SKM-1 (cell line): ENCODE measurements at regions not wholly inside any gene's neighbourhood (a gene's known extent, or its start where the extent isn't known, plus 50 kb on each side); places are given as distances from the start of the nearest gene placed in this dataset.

Experiments used
- DNase-seq: peaks from one replicate; lab custom pipeline; 2025; ENCODE audit not compliant: unreplicated experiment; lab: John Stamatoyannopoulos, UW

DNA sequence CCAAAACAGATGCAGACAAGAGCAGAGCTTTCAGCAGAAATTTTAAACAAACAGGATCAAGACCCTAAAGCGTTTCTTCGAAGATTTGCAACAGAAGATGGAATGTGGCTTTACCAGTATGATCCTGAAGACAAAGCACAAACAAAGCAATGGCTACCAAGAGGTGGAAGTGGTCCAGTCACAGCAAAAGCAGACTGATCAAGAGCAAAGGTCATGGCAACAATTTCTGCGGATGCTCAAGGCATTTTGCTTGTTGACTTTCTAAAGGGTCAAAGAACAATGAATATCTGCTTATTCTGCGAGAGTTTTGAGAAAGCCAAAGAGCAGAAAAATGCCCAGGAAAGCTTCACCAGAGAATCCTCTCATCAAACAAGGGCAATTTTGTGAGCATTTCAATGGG lies 130.4 kb downstream of the MBL2 start:
- DNase-seq: no peak

DNA sequence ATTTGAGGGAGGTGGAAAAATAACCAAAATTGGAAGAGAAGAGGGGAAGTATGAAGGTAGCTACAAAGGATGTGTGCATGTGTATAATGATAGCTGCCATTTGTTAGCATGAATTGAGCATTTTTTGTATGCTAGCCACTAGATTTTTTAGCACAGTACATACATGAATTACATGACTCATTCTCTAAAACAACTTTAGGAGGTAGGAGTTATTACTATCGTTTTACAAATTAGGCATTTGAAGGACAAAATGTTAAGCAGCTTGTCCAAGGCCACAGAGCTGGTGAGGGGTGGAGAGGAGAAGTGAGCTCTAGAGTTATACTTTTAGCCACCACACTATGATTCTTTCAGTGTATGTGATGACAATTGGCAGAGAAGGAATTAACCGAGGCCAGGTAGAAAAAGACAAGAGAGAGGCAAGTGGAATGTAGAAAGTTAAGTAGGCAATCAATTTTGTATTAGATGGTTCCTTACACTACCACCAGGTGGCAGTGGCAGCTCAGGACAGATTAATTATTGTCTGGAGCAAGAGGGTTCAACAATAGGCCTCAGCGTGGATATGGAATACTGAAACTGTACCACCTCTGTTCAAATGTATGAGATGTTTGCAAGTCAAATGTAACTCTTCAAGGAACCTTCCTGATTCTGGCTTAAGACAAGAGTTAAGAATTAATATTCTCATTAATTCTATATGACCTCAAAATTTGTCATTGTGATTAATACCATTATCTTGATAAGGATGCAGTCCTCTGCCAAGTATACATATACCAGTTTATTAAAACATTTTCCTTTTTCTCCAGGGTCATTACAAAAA lies 128.0 kb downstream of the MBL2 start:
- DNase-seq: peak; percentile 48

DNA sequence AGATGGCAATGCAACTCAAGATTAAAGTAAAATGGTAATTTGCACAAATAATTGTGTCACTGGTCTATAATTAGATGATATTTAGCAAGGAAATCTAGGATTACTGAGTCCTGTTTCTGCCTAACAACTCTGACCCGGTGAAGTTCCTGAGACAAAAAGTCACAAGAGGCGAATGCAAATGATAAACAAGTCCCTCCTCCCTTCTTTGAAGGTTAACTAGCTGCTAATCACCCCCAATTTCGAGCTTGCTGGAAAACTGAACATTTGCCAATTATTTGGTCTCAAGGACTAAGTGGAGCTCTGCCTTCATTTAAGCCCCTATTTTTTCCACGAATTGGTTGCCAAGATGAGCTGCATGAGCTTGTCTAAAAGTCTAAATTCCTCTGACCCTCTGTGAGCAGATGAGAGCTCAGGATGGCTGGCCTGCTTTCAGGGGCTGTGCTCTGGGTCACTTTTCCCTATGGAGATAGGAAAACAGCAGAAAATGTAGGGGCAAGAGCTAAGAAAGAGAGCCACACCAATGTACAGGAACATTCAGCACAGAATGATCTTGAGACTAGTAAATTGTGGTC lies 127.3 kb downstream of the MBL2 start:
- no peak for DNase-seq

DNA sequence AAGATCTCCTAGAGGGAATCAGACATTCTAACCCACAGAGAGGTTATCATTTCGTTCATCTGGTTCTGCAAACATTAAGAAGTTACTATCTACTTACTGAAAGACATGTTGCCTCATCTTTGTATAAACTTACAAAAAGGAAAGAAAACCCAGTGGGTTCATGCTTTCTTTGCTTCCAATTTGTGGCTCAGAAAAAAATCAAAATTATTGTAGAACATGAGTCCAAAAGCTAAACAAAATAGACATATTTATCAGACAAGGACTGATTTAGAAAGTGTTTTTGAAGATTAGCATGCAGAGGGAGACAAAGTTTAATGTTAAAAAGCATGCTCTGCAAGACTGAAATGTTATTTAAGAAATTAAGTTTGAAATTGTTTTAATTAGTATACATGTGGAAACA lies 123.1 kb downstream of the MBL2 start:
- no peak for DNase-seq

DNA sequence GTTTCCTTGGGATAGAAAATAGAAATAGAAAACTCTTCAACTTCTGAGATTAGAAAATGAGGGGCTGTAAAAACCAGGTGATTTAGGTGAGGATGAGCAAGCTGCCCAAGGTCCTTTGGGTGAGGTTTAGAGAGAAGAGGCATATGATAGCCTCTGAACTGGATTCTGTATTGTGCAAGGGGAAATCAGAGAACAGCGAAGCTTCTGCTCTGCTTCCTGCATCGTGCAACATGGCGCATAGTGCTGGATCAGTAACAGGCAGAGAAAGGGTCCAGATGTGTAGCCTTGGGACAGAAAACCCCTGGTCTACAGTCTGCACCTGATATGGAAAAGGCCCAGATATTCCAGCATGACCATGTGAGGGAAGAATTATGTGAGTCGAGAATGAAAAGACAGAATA lies 121.7 kb downstream of the MBL2 start:
- DNase-seq: no peak

DNA sequence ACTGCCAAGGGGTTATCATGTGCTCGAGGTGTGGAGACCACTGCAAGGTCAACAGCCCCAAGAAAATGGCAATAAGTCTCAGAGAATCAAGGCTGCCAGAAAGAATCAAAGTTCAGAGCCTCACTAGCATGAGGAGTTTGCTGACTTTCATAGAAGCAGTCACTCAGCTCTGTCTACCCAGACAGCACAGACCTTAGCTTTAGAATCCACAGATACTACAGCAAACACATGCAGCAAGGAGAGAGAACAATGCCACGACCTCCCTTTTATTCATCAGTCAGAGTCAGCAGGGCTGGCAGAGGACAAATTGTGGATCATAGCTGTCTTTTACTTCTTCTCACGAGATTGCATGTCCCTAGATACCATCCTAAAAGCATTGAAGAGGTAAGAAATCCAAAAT lies 121.3 kb downstream of the MBL2 start:
- DNase-seq: no peak

DNA sequence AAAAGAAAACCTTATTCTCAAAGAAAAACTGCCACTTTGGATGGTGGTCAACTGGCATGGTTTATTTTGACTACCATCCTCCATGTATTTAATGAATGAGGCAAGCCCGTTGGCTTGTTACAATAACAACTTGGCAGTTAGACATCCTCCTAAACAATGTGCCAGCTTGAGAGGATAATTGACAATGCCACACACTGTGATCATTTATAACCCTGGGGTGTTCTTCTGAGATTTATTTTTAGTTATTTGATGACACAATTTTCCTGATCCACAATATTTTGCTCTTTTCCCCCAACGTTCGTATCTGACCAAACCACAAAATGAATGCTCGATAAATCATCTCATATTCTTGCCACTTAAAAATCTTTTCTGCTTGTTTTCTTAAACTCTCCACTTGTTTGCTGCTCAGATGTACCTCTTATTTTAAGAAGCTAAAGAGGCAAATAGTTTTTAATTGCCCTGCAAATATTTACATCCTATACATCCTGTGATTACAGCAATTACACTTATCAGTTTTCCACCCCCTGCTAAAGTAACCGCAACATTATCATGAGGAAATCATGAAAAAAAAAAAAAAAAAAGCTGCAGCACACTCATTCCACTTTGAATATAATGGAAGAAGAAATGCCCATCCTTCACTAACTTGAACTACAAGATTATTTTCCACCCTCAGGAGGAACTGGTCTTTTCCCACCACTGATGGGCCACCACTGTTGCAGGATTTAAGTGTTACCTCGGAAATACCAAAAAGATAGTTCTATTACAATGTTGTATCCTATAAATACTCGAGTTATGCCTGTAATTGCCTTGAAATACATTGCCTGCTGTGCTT lies 119.9 kb downstream of the MBL2 start:
- no peak for DNase-seq

DNA sequence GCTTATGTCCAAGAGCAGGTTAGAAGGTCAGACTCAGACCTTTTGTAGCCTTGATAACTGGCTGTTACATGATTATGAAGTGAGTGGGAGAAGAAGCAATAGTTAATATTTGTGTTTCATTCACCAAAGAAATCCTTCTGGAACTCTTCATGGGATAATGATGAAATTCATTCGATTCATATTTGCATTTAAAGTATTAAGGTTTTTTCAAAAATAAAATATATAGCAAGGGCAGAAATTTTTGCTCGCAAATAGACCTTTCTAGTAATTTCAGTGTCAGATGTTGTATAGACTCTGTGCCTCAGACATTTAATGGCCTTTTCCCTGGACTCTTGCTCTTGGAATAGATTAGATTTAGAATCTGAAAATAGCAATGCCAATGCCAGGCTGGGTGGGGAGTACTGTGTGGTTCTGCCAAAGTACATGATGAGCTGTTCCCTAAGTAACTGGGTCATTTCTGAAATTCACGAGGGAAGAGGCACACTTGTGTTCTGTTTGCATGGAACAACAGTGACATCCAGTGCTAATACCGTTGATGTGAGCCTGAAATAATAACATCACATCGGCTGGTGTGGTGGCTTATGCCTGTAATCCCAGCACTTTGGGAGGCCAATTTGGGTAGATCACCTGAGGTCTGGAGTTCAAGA lies 119.2 kb downstream of the MBL2 start:
- no peak for DNase-seq

DNA sequence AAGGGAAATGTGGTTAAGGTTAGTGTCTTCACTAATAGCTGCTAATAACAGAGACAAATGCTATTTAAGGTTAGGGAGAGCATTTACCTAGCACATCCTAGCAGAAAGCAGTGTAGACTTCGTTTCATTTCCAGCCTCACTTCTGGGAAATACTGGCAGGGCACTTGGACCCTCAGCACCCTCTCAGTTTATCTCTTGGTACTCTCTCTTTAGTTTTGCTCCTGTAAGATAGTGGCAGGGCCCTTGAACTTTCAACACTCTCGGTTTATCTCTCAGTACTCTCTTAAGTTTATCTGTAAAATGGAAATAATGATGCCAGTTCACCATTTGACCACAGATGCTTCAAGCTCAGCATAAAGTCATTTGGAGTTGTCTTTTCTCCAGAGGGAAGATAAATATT lies 118.4 kb downstream of the MBL2 start:
- DNase-seq: no peak

DNA sequence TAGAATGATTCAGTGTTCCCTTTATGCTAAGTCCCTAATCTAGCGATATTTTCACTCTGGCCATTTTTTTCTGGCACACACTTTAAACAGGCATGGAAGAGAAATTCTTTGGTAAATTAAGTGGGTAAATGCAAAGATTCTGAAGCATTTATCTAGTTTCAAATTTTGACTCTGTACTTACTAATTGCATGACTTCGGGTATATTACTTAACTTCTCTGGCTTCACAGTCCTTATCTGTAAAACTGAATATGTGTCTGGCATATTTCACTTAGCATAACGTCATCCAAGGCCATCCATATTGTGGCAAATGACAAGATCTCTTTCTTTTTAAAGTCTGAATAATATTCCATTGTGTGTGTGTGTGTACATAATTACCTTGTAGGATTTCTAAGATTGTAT lies 114.5 kb downstream of the MBL2 start:
- DNase-seq: no peak

DNA sequence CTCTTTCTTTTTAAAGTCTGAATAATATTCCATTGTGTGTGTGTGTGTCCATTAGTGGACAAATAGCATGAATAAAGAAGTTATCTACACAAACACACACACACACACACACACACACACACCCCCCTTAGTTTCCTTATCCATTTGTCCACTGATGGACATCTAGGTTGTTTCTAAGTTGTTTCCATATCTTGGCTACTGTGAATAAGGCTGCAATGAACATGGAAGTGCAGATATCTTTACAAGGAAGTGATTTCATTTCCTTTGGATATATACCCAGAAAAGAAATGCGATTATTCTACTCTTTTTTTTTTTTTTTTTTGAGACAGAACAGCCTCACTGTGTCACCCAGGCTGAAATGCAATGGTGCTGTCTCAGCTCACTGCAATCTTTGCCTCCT lies 113.5 kb downstream of the MBL2 start:
- no peak for DNase-seq

DNA sequence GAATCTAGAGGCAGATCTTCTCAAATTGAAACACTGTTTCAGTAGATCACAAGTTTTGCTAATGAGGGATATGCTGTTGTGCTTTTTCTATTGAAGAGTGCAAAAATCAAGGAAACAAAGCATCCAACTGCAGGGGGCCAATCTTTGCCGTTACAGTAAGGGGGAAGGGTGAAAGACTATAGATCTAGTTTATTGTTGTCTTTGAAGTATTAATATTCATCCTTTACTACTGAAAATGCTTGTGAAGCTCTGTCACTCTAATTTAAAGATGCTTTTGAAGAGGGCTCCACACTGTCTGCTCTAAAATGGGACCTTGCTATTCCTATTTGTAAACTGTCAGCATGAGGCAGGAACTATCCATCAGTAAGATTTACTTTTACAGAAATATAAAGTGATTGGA lies 110.3 kb downstream of the MBL2 start:
- no peak for DNase-seq

DNA sequence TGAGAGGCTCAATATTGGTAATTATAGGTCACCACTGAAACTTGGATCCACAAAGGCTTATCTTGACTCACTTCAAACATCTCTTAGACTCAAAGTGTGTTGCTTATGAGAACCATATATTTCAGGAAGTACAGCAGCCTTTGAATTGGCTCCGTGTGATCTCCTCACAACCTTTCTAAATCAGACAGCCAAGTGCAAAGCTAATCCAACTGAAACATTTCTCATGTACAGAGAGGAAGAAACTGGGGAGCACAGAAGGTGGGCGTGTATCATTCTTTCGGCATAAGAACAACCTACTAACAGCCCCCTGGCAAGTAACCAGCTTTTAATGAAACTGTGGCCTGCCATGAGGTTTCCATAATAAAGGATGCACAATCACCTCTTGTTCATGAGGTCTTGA lies 109.4 kb downstream of the MBL2 start:
- DNase-seq: no peak

DNA sequence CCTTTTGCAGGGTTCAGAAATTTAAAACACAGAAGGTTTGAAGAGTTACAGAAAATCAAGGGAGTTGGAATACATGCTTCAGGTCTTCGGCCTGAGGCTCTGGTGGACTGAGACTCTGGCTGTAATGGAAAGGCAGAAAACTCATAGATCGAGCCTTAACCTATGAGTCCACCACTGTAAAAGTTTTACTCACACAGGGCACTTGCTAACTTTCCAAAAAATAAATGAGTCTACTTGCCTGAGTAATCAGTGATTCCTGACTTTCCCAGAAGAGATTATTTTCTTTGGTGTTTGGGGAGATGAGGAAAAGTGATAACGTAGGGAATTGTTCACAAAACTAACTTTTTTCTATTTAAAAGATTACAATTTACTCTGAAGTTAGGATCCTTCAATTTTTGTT lies 108.0 kb downstream of the MBL2 start:
- DNase-seq: no peak

DNA sequence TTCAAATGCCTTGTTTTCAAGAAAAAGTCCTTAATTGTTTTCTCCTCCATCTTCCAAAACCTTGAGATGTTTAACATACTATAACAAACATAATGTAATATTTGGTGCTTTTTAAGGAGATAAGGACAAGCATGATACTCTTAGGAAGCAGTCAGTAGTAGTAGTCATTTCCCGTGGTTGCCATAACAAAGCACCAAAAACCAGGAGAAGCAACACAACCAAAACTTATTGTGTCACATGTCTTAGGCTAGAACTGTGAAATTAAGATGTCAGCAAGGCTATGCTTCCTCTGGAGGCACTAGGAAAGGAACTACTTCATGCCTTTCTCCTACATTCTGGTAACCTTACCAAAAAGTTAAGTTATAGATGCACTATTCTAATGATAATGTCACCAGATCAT lies 106.8 kb downstream of the MBL2 start:
- DNase-seq: no peak

DNA sequence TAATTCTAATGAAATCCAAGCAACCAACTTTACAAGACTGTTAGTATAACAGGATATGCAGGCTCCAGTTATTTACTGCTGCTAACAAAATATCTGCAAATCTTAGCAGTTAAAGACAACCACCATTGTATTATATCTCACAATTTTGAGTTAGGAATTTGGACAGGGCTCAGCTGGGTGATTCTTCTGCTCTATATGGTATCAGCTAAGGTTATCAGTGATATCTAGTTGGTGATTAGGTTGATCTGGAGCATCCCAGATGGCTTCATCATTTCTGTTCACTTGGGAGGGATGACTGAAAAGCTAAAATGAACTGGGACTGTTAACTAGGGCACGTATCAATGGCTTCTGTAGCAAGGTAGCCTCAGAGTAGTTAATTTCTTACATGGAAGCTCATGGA lies 105.7 kb downstream of the MBL2 start:
- no peak for DNase-seq

DNA sequence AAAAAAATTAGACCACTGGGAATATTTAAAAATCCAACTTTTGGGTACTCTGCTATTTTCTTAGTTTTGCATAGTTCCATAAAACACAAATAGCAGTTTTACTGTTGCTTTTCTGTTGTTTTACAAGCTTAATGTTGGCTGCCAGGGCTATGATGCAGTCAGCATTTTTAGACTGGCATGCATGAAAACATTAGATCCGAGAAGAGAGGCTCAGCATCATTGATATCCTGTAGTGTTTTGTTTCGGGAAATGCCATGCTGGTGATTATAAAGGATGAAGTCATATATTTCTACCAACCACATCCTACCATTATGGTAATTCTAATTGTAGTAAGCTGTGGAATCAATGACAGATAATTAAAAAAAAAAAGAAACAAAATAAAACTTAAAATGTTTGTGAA lies 104.6 kb downstream of the MBL2 start:
- no peak for DNase-seq

DNA sequence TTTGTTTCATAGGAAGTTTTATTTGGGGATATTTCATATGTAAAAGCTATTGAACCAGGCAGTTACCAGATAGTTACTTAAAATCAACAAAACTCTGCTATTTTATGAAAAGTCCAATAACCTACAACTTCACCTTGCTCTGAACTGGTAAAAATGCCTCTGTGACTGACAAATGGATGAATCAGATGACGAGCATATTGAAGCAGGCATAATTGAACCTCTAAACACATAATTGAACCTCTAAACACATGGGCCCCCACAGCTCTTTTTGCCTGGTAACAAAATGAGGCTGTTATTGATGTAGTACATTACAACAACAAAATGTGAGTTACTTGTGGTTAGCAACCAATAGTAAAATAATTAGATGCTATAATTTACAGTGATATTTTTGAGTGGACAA lies 99.7 kb downstream of the MBL2 start:
- no peak for DNase-seq

DNA sequence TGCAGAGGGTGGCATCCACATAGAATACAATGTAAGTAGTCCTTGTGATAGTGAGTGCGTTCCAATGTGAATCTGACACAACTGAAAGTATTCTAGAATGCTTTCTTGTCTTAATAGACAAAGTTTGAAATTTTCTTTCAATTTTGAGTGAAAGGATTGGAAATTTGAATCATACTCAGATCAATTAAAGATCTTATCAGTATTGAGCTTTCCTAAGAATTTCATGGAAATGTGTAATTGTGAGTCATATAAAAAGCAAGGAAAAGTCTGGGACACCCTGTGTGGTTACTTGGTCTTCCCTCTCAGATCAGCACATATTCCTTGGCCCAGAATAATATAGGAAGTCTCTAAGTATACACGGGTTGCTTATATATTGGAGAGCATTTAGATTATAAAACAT lies 99.1 kb downstream of the MBL2 start:
- no peak for DNase-seq

DNA sequence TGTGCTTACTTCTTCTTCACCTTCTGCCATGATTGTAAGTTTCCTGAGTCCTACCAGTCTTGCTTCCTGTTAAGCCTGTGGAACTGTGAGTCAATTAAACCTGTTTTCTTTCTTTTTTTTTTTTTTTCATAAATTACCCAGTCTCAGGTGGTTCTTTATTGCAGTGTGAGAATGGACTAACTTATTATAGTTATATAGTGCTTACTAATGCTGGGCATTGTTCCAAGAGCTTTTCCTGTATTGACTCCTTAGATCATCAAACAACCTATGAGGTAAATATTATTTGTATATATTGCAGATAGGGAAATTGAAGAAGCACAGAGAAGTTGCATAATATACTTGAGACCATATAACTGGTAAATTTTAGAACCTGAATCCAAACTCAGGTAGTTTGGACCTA lies 98.1 kb downstream of the MBL2 start:
- DNase-seq: no peak

DNA sequence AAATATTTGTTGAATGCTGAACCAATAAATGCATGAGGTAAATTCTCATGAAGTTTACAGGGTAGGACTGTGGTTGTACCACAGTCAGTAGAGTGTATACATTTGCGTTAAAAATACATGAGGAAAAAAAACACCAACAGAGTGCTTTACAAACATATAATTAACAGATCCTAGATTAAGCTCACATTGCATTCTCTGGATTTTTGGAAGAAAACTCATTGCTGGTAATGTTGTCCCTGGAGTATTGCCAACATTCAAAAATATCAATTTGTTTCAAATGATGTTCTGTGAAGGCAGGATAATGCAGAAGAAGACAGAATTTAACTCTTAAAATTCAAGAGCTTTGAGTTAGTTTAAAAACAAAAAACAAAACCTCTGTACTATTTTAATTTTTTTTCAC lies 95.5 kb downstream of the MBL2 start:
- DNase-seq: no peak

DNA sequence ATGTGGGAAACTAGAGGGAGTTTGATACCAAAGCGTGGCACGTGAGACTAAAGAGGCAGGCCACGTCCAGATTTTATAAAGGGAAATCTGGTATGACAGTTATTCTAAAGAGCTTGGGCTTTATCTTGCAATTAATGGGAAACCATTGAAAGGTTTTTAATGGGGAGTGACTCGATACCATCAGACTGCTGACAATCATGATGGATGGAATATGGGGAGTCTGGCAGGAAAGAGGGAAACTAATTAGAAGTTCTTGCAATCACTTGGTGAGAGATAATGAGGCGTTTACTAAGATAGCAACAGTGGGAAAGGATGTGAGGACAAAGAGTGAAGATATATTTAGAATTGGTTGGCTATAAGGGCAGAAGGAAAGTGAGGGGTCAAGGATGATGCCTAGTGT lies 94.0 kb downstream of the MBL2 start:
- DNase-seq: no peak
